ENCODE measurements at regions not wholly inside any gene's neighbourhood (a gene's known extent, or its start where the extent isn't known, plus 50 kb on each side); places are given as distances from the start of the nearest gene placed in this dataset.

GRCh38 chr11:119905162-119905561 lies 176.2 kb upstream of the NECTIN1 start:
- TF ChIP-seq CTCF (IDR thresholded peaks at IDR 0.05) (no peak), POLR2AphosphoS5 (IDR thresholded peaks at IDR 0.05) (no peak)

All from prostate gland (tissue), 2 donors.